ENCODE measurements at regions not wholly inside any gene's neighbourhood (a gene's known extent, or its start where the extent isn't known, plus 50 kb on each side); places are given as distances from the start of the nearest gene placed in this dataset.

- H3K4me1 Mint-ChIP-seq (ENCODE audit: low read depth) = no peaks in the 10 kb centered on the region
- POLR2A ChIA-PET = no interaction called here
- no peaks in the 10 kb centered on the region for H3K9me3 Mint-ChIP-seq (ENCODE audit: insufficient read depth)
- no peak overlapping the region for H3K4me3 Mint-ChIP-seq
- no peaks in the 10 kb centered on the region for H3K27me3 Mint-ChIP-seq (ENCODE audit: low read depth)
- H3K36me3 Mint-ChIP-seq (ENCODE audit: low read depth) = no peaks in the 10 kb centered on the region
- DNase-seq (no peak), ATAC-seq (no peak)
- no peak overlapping the region for H3K27ac Mint-ChIP-seq
- CTCF ChIA-PET = no interaction called here
Observed at GRCh38 chr10:123326674-123327073, 172.5 kb downstream of the BUB3 start.

GRCh38 chr10:123327450-123327849, 173.2 kb downstream of the BUB3 start:
- Mint-ChIP-seq H3K9me3 (ENCODE audit: insufficient read depth) (no peaks in the 10 kb centered on the region), H3K36me3 (ENCODE audit: low read depth) (no peaks in the 10 kb centered on the region), H3K27ac (no peak overlapping the region), H3K27me3 (ENCODE audit: low read depth) (no peaks in the 10 kb centered on the region), H3K4me1 (ENCODE audit: low read depth) (no peaks in the 10 kb centered on the region), H3K4me3 (no peak overlapping the region)
- DNase-seq (no peak), ATAC-seq (no peak)
- CTCF ChIA-PET = no interaction called here
- POLR2A ChIA-PET = no interaction called here

GRCh38 chr10:123327896-123328295, 173.7 kb downstream of the BUB3 start:
- Mint-ChIP-seq H3K36me3 (ENCODE audit: low read depth) (no peaks in the 10 kb centered on the region), H3K27ac (no peak overlapping the region), H3K27me3 (ENCODE audit: low read depth) (no peaks in the 10 kb centered on the region), H3K4me3 (no peak overlapping the region), H3K4me1 (ENCODE audit: low read depth) (no peaks in the 10 kb centered on the region), H3K9me3 (ENCODE audit: insufficient read depth) (no peaks in the 10 kb centered on the region)
- CTCF ChIA-PET = no interaction called here
- DNase-seq (no peak), ATAC-seq (no peak)
- POLR2A ChIA-PET = no interaction called here

GRCh38 chr10:123331438-123331837, 177.2 kb downstream of the BUB3 start:
- Mint-ChIP-seq H3K9me3 (ENCODE audit: insufficient read depth) (no peaks in the 10 kb centered on the region), H3K4me3 (no peak overlapping the region), H3K27me3 (ENCODE audit: low read depth) (no peaks in the 10 kb centered on the region), H3K36me3 (ENCODE audit: low read depth) (no peaks in the 10 kb centered on the region), H3K4me1 (ENCODE audit: low read depth) (no peaks in the 10 kb centered on the region), H3K27ac (no peak overlapping the region)
- CTCF ChIA-PET = no interaction called here
- ATAC-seq (no peak), DNase-seq (no peak)
- POLR2A ChIA-PET = no interaction called here

- CTCF ChIA-PET = no interaction called here
- no peaks in the 10 kb centered on the region for H3K4me1 Mint-ChIP-seq (ENCODE audit: low read depth)
Observed at GRCh38 chr10:123346581-123346980, 192.4 kb downstream of the BUB3 start.

GRCh38 chr10:123348691-123349572, 194.7 kb downstream of the BUB3 start:
- ATAC-seq = no peak
- no peaks in the 10 kb centered on the region for H3K27me3 Mint-ChIP-seq (ENCODE audit: low read depth)
- no peaks in the 10 kb centered on the region for H3K9me3 Mint-ChIP-seq (ENCODE audit: insufficient read depth)
- DNase-seq = no peak
- H3K36me3 Mint-ChIP-seq (ENCODE audit: low read depth) = no peaks in the 10 kb centered on the region
- CTCF ChIA-PET = no interaction called here
- H3K4me3 Mint-ChIP-seq = no peak overlapping the region
- no peak overlapping the region for H3K27ac Mint-ChIP-seq
- H3K4me1 Mint-ChIP-seq (ENCODE audit: low read depth) = no peaks in the 10 kb centered on the region
- POLR2A ChIA-PET = no interaction called here

More at GRCh38 chr10:123346581-123346980, 192.4 kb downstream of the BUB3 start:
- Mint-ChIP-seq H3K4me3 (no peak overlapping the region), H3K36me3 (ENCODE audit: low read depth) (no peaks in the 10 kb centered on the region), H3K27me3 (ENCODE audit: low read depth) (peaks cover 6% of the 10 kb centered on the region), H3K27ac (no peak overlapping the region), H3K9me3 (ENCODE audit: insufficient read depth) (no peaks in the 10 kb centered on the region)
- ATAC-seq (no peak), DNase-seq (no peak)
- POLR2A ChIA-PET = no interaction called here

- ChIA-PET POLR2A (no interaction called here), CTCF (no interaction called here)
- Mint-ChIP-seq H3K9me3 (ENCODE audit: insufficient read depth) (no peaks in the 10 kb centered on the region), H3K4me1 (ENCODE audit: low read depth) (no peaks in the 10 kb centered on the region), H3K27ac (no peak overlapping the region), H3K27me3 (ENCODE audit: low read depth) (peaks cover 3% of the 10 kb centered on the region), H3K36me3 (ENCODE audit: low read depth) (no peaks in the 10 kb centered on the region), H3K4me3 (no peak overlapping the region)
- DNase-seq (no peak), ATAC-seq (no peak)
Observed at GRCh38 chr10:123351715-123352114, 197.5 kb downstream of the BUB3 start.

- CTCF ChIA-PET = no interaction called here
- no peaks in the 10 kb centered on the region for H3K36me3 Mint-ChIP-seq (ENCODE audit: low read depth)
Observed at GRCh38 chr10:123354521-123354920, 200.3 kb downstream of the BUB3 start.

GRCh38 chr10:123355748-123356481, 201.7 kb downstream of the BUB3 start:
- H3K9me3 Mint-ChIP-seq (ENCODE audit: insufficient read depth) = no peaks in the 10 kb centered on the region
- ATAC-seq = no peak
- DNase-seq = no peak
- no peak overlapping the region for H3K27ac Mint-ChIP-seq
- H3K36me3 Mint-ChIP-seq (ENCODE audit: low read depth) = no peaks in the 10 kb centered on the region
- H3K4me3 Mint-ChIP-seq = no peak overlapping the region
- ChIA-PET CTCF (no interaction called here), POLR2A (no interaction called here)
- H3K4me1 Mint-ChIP-seq (ENCODE audit: low read depth) = no peaks in the 10 kb centered on the region
- H3K27me3 Mint-ChIP-seq (ENCODE audit: low read depth) = peaks cover 3% of the 10 kb centered on the region

More at GRCh38 chr10:123354521-123354920, 200.3 kb downstream of the BUB3 start:
- H3K4me1 Mint-ChIP-seq (ENCODE audit: low read depth) = no peaks in the 10 kb centered on the region
- POLR2A ChIA-PET = no interaction called here
- ATAC-seq = no peak
- H3K9me3 Mint-ChIP-seq (ENCODE audit: insufficient read depth) = no peaks in the 10 kb centered on the region
- H3K27me3 Mint-ChIP-seq (ENCODE audit: low read depth) = peaks cover 3% of the 10 kb centered on the region
- no peak for DNase-seq
- H3K4me3 Mint-ChIP-seq = no peak overlapping the region
- no peak overlapping the region for H3K27ac Mint-ChIP-seq

GRCh38 chr10:123356799-123357198, 202.6 kb downstream of the BUB3 start:
- Mint-ChIP-seq H3K27ac (no peak overlapping the region), H3K4me1 (ENCODE audit: low read depth) (no peaks in the 10 kb centered on the region), H3K27me3 (ENCODE audit: low read depth) (peaks cover 3% of the 10 kb centered on the region), H3K36me3 (ENCODE audit: low read depth) (no peaks in the 10 kb centered on the region), H3K4me3 (no peak overlapping the region), H3K9me3 (ENCODE audit: insufficient read depth) (no peaks in the 10 kb centered on the region)
- ATAC-seq (no peak), DNase-seq (no peak)
- POLR2A ChIA-PET = no interaction called here
- CTCF ChIA-PET = no interaction called here

GRCh38 chr10:123357421-123357930, 203.3 kb downstream of the BUB3 start:
- DNase-seq (no peak), ATAC-seq (no peak)
- no peak overlapping the region for H3K27ac Mint-ChIP-seq
- H3K4me3 Mint-ChIP-seq = no peak overlapping the region
- ChIA-PET POLR2A (no interaction called here), CTCF (no interaction called here)
- H3K9me3 Mint-ChIP-seq (ENCODE audit: insufficient read depth) = no peaks in the 10 kb centered on the region
- peaks cover 3% of the 10 kb centered on the region for H3K27me3 Mint-ChIP-seq (ENCODE audit: low read depth)
- no peaks in the 10 kb centered on the region for H3K36me3 Mint-ChIP-seq (ENCODE audit: low read depth)
- no peaks in the 10 kb centered on the region for H3K4me1 Mint-ChIP-seq (ENCODE audit: low read depth)

- POLR2A ChIA-PET = no interaction called here
- no peak for ATAC-seq
- Mint-ChIP-seq H3K9me3 (ENCODE audit: insufficient read depth) (no peaks in the 10 kb centered on the region), H3K4me3 (no peak overlapping the region), H3K27me3 (ENCODE audit: low read depth) (peaks cover 3% of the 10 kb centered on the region), H3K36me3 (ENCODE audit: low read depth) (no peaks in the 10 kb centered on the region), H3K4me1 (ENCODE audit: low read depth) (no peaks in the 10 kb centered on the region), H3K27ac (no peak overlapping the region)
- CTCF ChIA-PET = no interaction called here
- DNase-seq = no peak
Observed at GRCh38 chr10:123359539-123359938, 205.3 kb downstream of the BUB3 start.

All from activated CD8-positive, alpha-beta T cell treated with anti-CD3 and anti-CD28 coated beads, Interleukin-2, amount 10 ng/mL, durations not matched to agents 7 days and 5 days (primary cell).